ENCODE measurements at regions not wholly inside any gene's neighbourhood (a gene's known extent, or its start where the extent isn't known, plus 50 kb on each side); places are given as distances from the start of the nearest gene placed in this dataset.

- TF ChIP-seq CEBPB (IDR thresholded peaks at IDR 0.05) = no peak
- TF ChIP-seq, protein P1, sequence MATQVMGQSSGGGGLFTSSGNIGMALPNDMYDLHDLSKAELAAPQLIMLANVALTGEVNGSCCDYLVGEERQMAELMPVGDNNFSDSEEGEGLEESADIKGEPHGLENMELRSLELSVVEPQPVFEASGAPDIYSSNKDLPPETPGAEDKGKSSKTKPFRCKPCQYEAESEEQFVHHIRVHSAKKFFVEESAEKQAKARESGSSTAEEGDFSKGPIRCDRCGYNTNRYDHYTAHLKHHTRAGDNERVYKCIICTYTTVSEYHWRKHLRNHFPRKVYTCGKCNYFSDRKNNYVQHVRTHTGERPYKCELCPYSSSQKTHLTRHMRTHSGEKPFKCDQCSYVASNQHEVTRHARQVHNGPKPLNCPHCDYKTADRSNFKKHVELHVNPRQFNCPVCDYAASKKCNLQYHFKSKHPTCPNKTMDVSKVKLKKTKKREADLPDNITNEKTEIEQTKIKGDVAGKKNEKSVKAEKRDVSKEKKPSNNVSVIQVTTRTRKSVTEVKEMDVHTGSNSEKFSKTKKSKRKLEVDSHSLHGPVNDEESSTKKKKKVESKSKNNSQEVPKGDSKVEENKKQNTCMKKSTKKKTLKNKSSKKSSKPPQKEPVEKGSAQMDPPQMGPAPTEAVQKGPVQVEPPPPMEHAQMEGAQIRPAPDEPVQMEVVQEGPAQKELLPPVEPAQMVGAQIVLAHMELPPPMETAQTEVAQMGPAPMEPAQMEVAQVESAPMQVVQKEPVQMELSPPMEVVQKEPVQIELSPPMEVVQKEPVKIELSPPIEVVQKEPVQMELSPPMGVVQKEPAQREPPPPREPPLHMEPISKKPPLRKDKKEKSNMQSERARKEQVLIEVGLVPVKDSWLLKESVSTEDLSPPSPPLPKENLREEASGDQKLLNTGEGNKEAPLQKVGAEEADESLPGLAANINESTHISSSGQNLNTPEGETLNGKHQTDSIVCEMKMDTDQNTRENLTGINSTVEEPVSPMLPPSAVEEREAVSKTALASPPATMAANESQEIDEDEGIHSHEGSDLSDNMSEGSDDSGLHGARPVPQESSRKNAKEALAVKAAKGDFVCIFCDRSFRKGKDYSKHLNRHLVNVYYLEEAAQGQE (IDR thresholded peaks at IDR 0.05; ENCODE audit: low read depth) = no peak
- TF ChIP-seq, protein P2, sequence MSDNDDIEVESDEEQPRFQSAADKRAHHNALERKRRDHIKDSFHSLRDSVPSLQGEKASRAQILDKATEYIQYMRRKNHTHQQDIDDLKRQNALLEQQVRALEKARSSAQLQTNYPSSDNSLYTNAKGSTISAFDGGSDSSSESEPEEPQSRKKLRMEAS (IDR thresholded peaks at IDR 0.05) = no peak
- no peak for TF ChIP-seq USF1 (IDR thresholded peaks at IDR 0.05)
- no peak for TF ChIP-seq RAD21 (IDR thresholded peaks at IDR 0.05; ENCODE audit: low read depth)
- TF ChIP-seq TAF1 (IDR thresholded peaks at IDR 0.05; ENCODE audit: low read depth) = no peak
- no peak for TF ChIP-seq EGR1 (IDR thresholded peaks at IDR 0.05)
- no peak for TF ChIP-seq EP300 (IDR thresholded peaks at IDR 0.05; ENCODE audit: borderline replicate concordance)
- TF ChIP-seq CREB1 (IDR thresholded peaks at IDR 0.05; ENCODE audit: low read depth) = no peak
Observed at GRCh38 chr3:152628496-152628895, 206.4 kb upstream of the P2RY1 start.
